ENCODE measurements at regions not wholly inside any gene's neighbourhood (a gene's known extent, or its start where the extent isn't known, plus 50 kb on each side); places are given as distances from the start of the nearest gene placed in this dataset.

DNA sequence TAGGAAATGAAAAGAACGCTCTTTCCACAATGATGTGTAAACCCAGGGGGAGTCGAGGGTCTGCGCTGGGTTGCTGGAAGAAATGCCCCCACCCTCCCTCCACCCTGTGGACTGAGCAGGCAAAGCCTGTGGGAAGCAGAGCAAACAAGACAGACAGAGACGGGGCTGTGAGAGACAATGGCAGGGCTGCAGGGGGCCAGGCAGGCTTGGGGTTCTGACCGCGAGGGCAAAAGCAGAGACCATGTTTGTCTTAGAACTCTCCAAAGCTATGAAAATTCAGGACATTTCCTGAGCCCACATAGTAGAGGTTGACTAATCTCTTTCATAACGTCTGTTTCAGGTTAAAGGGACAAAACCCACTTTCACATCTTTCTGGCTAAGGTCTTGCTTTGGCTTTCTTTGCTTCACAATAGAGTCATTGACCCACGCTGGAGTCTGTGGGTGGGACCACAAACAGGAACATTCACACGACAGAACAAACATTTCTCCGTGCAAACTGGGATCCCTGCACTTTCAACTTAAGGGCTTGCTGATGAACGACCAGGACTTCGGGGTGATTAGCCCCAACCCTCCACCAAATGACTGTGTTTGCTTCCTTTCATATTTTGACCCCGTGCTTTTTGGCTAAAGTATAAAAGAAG is 156.0 kb upstream of the TPM1 start:
- H3K36me3 ChIP-seq: no peaks in the 10 kb centered on the region
- no peak overlapping the region for H3K4me3 ChIP-seq
- peaks cover 0 to 14% (median 0%) of the 10 kb centered on the region in 6 donors for H3K4me1 ChIP-seq
- WGBS, 5 donors: 46 to 58% (median 52%) methylated on average over 13 of the region's 13 CpGs
- H3K27ac ChIP-seq: no peak overlapping the region
- DNase-seq: no peak
- peaks cover 0 to 51% (median 5%) of the 10 kb centered on the region in 7 donors for H3K27me3 ChIP-seq (replicated peaks in 1 of 7)
- no peaks in the 10 kb centered on the region for H3K9me3 ChIP-seq
- intact Hi-C loops (cut with DNase I; ENCODE audit: low total_unique reads): no loop called here
- no peak for TF ChIP-seq POLR2AphosphoS5 (IDR thresholded peaks at IDR 0.05)
- TF ChIP-seq, protein P1, sequence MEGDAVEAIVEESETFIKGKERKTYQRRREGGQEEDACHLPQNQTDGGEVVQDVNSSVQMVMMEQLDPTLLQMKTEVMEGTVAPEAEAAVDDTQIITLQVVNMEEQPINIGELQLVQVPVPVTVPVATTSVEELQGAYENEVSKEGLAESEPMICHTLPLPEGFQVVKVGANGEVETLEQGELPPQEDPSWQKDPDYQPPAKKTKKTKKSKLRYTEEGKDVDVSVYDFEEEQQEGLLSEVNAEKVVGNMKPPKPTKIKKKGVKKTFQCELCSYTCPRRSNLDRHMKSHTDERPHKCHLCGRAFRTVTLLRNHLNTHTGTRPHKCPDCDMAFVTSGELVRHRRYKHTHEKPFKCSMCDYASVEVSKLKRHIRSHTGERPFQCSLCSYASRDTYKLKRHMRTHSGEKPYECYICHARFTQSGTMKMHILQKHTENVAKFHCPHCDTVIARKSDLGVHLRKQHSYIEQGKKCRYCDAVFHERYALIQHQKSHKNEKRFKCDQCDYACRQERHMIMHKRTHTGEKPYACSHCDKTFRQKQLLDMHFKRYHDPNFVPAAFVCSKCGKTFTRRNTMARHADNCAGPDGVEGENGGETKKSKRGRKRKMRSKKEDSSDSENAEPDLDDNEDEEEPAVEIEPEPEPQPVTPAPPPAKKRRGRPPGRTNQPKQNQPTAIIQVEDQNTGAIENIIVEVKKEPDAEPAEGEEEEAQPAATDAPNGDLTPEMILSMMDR (IDR thresholded peaks at IDR 0.05 in 8 of 11, conservative IDR thresholded peaks at IDR 0.05 in 3 of 11): no peak
- TF ChIP-seq POLR2A (IDR thresholded peaks at IDR 0.05): no peak

GRCh38 chr15:62887113-62887570 is 155.4 kb upstream of the TPM1 start:
- 70 to 84% (median 79%) methylated on average over 7 of the region's 7 CpGs for WGBS, 5 donors
- TF ChIP-seq POLR2AphosphoS5 (IDR thresholded peaks at IDR 0.05) (no peak), POLR2A (IDR thresholded peaks at IDR 0.05) (no peak)
- TF ChIP-seq, protein P1 (IDR thresholded peaks at IDR 0.05 in 8 of 11, conservative IDR thresholded peaks at IDR 0.05 in 3 of 11): no peak
- Histone ChIP-seq H3K36me3 (no peaks in the 10 kb centered on the region), H3K27ac (no peak overlapping the region), H3K9me3 (no peaks in the 10 kb centered on the region), H3K4me3 (no peak overlapping the region), H3K27me3 (replicated peaks in 1 of 7) (peaks cover 0 to 56% (median 5%) of the 10 kb centered on the region in 7 donors), H3K4me1 (peaks cover 0 to 14% (median 0%) of the 10 kb centered on the region in 6 donors)
- intact Hi-C loops (cut with DNase I; ENCODE audit: low total_unique reads): no loop called here
- DNase-seq: no peak

- DNase-seq: no peak
- no peak overlapping the region for H3K4me3 ChIP-seq
- intact Hi-C loops (cut with DNase I; ENCODE audit: low total_unique reads): no loop called here
- peaks cover 0 to 14% (median 0%) of the 10 kb centered on the region in 6 donors for H3K4me1 ChIP-seq
- H3K36me3 ChIP-seq: no peaks in the 10 kb centered on the region
- 62 to 88% (median 73%) methylated on average over 3 of the region's 3 CpGs for WGBS, 5 donors
- no peak overlapping the region for H3K27ac ChIP-seq
- TF ChIP-seq POLR2AphosphoS5 (IDR thresholded peaks at IDR 0.05): no peak
- H3K9me3 ChIP-seq: no peaks in the 10 kb centered on the region
- peaks cover 0 to 51% (median 5%) of the 10 kb centered on the region in 7 donors for H3K27me3 ChIP-seq (replicated peaks in 1 of 7)
Observed at GRCh38 chr15:62888623-62889022, 153.9 kb upstream of the TPM1 start.

DNA sequence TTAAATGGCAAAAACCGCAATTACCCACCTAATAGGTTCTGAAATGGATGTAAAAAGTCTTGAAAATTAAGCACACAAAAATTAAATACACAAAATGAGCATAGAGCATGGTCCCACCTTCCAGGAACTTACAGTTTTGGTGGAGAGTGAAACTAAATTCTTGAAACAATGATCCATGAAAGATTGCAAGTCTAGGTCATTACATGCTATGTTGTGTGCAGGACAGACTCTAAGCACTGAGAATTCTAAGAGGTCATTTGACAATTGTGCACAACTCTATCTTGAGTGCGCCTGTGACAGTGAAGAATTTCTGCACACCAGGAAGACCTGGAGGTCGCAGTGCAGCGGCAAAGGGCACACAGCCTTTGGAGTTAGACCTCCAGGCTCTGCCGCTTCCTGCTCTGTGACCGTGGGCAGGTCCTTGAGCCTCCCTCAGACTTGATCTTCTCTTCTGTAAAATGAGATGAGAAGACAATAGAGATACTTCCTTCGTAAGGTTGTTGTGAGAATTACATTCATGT is 153.3 kb upstream of the TPM1 start:
- H3K27ac ChIP-seq: no peak overlapping the region

More for the DNA sequence above, 153.3 kb upstream of the TPM1 start:
- DNase-seq: no peak
- intact Hi-C loops (cut with DNase I; ENCODE audit: low total_unique reads): no loop called here
- Histone ChIP-seq H3K27me3 (replicated peaks in 1 of 7) (peaks cover 0 to 57% (median 5%) of the 10 kb centered on the region in 7 donors), H3K4me3 (no peak overlapping the region), H3K4me1 (peaks cover 0 to 14% (median 0%) of the 10 kb centered on the region in 6 donors), H3K36me3 (no peaks in the 10 kb centered on the region), H3K9me3 (no peaks in the 10 kb centered on the region)
- TF ChIP-seq POLR2AphosphoS5 (IDR thresholded peaks at IDR 0.05) (no peak), POLR2A (IDR thresholded peaks at IDR 0.05) (no peak)
- TF ChIP-seq, protein P1 (IDR thresholded peaks at IDR 0.05 in 8 of 11, conservative IDR thresholded peaks at IDR 0.05 in 3 of 11): no peak
- WGBS, 5 donors: 76 to 83% (median 81%) methylated on average over 7 of the region's 7 CpGs
